Medulla oblongata (tissue), 1 donor: ENCODE measurements at regions not wholly inside any gene's neighbourhood (a gene's known extent, or its start where the extent isn't known, plus 50 kb on each side); places are given as distances from the start of the nearest gene placed in this dataset.

Experiments
- DNase-seq: peaks from one replicate; pipeline ENCODE4 v3.0.0-alpha.2; 2015; ENCODE audit errors: extremely low spot score

DNA sequence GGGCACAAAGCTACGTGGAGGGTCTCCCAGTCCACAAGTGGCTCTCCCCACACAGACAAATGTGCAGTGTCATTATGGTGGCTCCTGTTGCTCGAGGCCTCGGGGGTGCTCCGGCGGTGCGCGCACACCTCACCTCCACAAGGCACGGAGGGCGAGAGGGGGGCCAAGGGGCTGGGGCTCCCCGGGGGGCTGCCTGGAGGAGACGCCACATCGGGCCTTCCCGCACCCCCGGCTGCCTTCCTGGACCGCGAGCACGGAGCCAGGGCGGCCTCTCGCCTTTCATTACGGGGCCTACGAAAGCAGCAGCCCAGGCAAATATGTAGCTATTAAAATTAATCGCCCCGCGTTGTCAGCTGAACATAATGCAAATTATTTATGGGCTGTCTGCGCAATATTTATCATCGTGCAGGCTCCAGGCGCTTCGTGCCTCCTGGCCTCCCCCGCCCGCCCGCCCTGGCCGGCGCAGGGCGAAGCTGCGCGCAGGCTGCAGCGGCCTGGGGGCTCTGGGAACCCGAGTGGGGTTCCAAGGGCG lies 70.8 kb upstream of the BCOR start:
- no peak for DNase-seq

- DNase-seq: no peak
These were observed 70.2 kb upstream of the BCOR start for GRCh38 chrX:40167850-40168479.

GRCh38 chrX:40167233-40167849 lies 69.6 kb upstream of the BCOR start:
- DNase-seq: no peak

DNA sequence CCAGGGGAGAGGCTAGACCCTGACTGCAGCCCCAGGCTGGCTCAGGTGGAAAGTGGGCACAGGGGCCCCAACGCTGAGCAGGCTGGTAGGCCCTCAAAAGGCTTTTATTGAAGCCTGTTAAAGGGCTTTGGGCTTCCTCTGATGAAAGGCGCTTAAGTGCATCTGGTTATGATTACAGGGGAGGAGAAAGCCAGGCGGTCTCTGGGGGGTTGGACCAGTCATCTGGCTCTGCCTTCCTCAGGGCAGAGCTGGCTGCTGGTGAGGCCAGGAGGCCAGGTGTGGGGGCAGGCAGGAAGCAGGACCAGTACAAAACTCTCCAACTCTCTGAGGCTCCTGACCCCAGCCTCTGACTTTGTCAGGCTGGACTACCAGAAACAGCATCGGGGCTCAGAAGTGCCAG lies 68.8 kb upstream of the BCOR start:
- no peak for DNase-seq

- no peak for DNase-seq
These were observed 68.1 kb upstream of the BCOR start for GRCh38 chrX:40165861-40166260.

DNA sequence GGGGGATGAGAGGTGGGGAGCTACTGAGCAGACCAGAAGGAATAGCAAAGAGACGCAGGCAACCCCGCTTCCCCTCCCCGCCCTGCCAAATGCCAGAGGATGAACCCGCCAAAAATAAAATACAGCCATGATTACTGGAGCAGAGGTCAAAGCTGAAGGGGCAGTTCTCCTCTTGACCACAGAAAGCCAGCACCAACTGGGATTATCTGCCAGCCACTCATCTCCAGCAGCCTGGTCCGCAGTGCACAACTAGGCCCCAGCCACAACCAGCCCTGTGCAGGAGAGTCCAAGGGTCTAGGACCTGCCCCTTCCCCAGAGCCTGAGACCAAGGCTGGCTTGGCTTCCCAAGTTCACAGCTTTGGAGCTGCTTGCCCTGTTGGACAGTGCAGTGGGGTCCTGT lies 67.4 kb upstream of the BCOR start:
- DNase-seq: no peak

DNA sequence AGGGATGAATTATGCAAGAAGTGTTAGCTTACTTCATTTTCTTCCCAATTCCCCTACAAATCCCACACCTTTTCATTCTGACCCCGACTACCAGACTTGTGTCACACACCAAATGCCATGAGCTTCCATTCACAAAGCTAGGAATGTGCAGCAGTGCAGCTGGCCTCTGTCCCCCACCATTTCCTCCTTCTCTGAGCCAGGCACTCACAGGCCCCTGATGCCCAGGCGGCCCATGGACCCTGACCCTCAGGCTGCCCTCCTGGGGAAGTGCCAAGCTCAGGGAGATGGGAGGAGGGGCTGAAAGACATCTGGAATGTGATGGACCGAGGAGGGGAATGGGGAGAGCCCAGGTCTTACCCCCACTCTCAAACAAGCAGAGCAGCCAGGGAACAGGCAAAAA lies 67.0 kb upstream of the BCOR start:
- DNase-seq: no peak

- no peak for DNase-seq
These were observed 60.4 kb upstream of the BCOR start for GRCh38 chrX:40158036-40158706.

- no peak for DNase-seq
These were observed 59.7 kb upstream of the BCOR start for GRCh38 chrX:40157228-40158035.

- DNase-seq: no peak
These were observed 58.9 kb upstream of the BCOR start for GRCh38 chrX:40156470-40157227.

DNA sequence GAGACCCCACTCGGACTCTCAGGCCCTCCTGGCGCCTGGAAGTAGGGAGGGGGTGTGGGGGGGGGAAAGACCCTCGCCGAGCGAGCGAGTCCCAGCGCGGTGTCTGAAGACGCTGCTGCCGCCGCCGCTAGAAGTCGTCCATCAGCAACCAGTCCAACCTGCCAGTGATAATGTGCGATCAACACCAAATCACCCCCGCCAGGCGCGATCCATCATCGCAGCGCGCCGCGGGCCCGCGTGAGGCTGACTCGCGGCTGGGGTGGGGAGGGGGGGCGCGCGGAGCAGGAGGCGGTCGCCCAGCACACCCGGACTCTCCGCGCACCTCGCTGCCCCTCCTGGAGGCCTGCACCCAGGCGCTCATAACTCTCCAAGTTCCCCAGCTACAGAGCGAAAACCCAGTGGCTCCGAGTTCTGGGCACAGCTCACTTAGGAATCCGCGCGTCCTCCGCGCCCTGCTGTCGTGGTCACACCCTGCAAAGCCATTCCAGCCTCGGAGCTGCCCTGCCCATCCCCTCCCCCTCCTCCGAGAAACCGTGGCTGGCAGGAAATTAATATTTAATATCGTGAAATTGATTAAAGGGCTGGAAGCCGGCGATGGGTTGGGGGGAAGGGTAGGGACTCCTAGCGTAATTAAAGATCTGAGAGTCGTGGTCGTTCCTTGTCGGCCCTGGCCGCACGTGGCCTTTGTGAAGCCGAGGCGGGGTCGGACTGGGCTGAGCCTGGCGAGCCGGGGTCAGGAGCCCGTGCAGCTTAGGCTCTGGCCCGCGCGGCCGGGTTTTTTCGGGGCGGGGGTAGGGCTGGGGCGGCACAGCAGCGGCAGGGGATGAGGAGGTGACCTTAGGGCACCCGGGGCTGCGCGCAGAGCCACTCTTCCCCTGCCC lies 58.1 kb upstream of the BCOR start:
- DNase-seq: no peak

DNA sequence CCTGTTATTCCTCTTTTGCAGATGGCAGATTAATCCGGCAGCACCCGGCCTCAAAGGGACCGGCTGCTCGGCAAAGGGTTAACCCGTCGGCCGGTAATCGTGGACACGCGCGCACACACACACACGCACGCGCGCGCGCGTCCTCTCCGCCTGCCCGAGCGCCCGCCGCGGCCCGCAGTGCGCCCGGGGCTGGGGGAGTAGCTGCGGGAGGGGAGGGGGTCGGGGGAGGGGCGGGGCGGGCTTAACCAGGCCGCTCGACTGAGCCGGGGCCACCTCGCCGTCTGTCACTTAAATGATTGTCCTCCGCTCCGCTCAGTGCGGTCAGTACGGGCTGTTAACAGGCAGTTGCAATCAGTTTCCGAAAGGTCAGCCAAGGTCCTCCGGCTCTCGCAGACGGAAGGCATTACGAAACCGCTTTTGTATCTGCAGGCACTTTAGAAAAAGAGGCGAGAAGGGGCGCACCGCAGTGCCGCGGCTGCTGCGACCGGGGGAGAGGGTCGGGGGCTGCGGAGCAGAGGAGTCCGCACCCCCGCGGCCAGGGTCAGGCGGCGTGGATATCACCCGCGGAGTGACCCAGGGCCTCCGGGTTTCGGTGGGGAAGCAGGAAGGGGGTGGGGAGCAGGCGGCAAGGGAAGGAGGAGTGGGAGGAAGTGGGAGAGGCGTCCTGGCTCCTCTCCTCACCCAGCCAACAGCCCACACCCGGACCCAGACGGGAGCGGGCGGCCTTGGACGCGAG lies 57.3 kb upstream of the BCOR start:
- no peak for DNase-seq

DNA sequence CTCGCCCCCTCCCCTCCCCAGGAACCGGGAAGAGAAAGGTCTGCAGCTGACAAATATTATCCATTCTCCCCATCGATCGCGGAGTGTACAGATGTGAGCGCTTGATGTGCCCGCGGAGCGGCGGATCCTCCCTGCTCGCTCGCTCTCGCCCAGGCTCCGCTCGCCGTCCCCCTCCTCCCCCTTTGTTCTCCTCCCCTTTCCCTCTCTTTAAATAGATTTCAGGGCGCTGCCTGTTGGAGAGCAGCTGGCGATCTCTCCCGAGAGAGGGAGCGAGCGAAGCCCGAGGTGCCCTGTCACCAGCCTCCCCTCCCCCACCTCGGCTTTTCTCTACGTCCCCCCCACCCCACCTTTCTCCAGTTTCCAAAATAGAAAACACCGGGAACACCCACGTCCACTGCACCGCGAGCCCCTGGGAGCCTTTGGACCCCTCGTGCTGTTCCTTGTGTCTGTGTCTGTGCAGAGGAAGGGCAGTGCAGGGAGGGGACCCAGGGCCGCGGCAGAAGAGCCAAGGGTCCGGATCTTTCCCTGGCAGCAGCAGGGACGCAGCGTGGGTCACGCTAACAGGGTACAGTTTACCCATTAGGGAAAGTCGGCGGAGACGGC lies 56.6 kb upstream of the BCOR start:
- DNase-seq: no peak

GRCh38 chrX:40153345-40154249 lies 55.8 kb upstream of the BCOR start:
- DNase-seq: no peak

DNA sequence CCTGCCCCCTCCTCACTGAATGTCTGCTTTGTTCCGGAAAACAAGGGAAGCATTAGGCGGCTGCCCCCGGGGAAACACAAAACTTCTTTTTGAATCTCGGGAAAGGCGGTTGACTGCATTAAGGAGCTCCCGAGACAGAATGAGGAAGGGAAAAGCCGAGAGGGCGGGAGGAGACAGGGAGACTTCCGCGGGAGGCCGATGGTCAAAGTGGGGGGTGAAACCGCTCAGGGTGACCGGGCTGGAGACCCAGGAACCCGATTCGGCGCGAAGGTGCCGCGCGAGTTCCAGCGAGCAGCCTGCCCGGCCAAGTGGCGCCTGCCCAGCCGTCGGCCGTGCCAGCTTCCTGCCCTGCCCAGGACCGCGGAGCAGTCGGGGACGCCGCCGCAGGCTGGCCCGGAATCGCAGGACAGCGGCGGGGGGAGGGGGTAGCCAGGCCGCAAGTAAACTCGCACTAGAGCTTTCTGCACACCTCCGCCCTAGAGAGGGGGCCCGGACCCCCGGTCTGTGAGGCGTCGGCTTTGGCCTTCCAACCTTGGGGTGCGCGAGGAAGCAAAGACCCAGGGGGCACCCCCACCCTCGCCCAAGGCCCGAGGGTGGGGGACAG lies 55.1 kb upstream of the BCOR start:
- DNase-seq: no peak

DNA sequence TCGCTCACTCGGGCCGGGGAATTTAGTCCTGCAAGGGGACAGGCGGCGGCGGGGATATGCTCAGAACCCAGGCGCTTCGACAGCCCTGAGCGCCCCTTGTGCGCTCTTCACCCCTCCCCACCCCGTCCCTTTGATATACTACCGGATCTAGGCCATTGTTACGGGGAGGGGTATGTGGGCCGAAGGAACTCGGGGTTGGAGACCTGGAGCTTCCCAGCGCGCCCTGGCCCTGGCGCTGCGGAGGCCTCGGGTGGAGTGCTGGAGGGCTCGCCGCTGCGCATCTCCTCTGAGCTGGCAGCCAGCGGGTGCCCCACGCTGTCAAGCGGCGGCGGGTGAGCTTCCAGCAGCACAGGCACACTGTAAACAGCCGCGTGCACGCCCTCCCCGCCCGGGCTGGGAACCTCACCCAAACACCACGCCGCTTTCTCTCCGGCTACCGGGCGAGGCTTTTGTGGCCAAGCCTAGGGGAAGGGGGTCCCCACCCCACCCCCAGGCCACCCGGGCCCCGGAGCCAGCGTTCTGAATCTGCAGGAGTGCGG lies 54.5 kb upstream of the BCOR start:
- DNase-seq: no peak
